ENCODE measurements at regions not wholly inside any gene's neighbourhood (a gene's known extent, or its start where the extent isn't known, plus 50 kb on each side); places are given as distances from the start of the nearest gene placed in this dataset.

DNA sequence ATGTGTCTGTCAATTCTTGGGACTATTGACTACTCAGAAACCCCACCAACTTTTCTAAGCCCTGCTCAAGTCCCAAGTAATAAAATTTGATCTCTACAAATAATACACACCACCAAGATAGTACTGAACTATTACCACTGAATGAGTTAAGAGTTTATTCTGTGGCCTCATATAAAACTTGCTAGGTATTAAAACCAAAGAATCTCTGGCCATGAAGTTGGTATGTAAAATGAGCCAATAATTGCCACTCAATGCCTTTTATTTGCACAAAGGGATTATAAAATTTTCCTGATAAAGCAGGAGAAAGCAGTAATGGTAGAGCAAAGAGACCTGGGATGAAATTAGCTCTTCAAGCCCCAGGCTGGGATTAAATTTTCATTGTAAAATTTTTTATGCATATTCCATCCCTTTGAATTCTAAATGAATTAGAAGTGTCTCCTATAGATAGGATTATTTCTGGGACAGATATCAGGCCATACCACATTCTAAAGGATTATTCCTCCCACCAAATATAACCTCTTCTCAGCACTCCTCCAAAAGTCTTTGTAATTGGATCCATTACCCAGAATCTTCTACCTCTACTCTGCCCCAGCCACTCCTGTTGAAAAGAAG, 450.5 kb upstream of the ACVR2A start:
- DNase-seq: no peak

DNA sequence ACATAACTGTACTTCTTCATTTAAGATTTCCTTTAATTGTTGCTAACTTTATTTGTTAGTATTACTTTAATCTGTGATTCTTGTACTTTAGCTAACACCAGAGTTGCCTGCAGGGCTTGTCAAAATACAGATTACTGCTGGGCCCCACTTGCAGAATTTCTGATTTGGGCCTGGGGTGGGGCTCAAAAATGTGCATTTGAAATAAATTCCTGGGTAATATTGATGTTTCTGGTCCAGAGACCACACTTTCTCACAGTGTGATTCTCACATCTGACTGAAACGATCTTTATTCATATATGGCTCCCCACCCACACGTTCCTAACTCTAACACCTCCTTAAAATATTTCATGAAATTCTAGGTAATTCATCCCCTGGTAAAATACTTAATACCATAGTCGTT, 452.6 kb upstream of the ACVR2A start:
- no peak for DNase-seq

DNA sequence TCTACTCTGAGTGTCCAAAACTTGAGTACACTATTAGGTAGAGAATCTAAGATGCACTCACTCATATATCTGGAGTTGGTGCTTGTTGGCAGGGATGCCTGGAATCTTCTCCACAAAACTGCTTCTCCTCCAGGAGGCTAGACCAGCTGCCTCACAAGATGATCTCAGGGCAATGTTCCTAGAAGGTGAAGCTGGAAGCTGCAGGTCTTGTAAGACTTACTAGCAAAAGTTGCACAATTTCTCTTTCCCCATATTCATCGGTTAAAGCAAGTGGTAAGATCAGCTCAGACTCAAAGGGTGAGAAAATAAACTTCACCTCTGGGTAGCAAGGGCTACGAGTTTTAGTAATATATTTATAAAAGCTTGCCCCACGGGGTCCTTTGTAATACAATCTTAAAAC, 454.4 kb upstream of the ACVR2A start:
- DNase-seq: no peak

DNA sequence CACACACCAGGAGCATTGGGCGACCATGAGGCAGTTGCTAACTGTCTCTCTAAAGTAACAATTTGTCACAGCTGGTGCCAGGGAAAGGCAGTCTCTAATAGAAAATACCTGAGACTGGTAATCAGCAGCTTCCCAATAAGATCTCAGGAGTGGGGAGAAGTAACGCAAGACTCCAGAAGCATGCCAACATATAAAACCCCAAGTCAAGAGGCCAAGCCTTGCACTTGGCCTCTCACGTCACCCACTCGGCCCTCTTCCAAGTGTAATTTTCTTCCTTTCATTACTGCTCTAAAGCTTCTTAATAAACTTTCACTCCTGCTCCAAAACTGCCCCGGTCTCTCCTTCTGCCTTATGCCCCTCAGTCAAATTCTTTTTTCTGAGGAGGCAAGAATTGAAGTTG, 455.6 kb upstream of the ACVR2A start:
- no peak for DNase-seq

DNA sequence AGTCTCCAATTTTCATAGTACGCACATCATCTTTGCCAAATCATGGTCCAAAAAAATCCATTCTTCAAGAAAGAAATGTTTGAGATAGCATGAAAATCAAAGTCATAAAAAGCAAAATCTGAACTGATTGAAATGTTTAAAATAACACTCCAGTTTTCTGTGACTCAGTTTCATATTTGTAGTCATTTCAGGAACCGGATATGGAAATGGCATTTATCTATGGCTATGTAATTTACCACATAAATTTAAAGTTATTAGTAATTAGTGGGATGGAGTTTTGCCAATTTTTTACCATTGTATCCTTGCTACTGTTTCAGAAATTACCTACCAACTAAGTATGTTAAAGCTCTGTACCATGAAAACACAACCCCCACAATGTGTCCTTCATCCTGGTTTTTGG, 456.6 kb upstream of the ACVR2A start:
- DNase-seq: peak in 1 of 5 experiments; percentile 23

DNA sequence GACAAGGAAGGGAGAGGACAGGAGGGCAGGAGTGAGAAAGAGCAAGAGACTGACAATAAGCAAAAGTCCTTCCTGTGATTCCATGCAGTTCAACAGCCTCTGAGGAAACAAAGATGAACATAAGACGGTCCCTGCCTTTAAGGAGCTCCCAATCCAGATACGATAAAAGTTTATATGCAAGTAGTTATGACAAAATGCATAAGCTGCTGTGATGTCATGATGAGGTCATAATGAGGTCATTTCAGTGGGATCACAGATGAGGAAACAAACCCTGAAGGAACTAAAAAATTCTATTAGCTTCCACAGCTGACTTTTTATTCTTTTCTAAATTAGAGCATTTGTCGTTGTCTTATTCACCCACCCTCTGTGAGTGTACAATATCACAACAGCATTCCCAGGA, 458.5 kb upstream of the ACVR2A start:
- DNase-seq: no peak

DNA sequence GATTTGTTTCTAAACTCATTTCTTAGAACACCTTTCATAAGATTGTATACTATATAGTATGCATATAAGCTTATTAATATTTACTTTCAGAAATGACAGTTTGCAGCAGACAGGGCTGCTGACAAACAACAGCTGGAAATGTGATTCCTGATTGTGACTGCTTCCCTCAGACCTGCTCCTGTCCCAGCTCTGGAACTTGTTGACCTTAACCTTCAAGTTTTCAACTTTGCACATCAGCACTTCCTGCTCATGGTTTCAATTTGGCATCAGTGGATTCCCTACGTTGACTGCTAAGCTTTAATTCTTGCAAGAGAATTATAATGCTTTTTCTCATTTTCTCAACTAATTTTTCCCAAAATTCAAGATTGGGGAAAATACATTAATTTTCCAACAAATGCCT, 459.2 kb upstream of the ACVR2A start:
- no peak for DNase-seq

DNA sequence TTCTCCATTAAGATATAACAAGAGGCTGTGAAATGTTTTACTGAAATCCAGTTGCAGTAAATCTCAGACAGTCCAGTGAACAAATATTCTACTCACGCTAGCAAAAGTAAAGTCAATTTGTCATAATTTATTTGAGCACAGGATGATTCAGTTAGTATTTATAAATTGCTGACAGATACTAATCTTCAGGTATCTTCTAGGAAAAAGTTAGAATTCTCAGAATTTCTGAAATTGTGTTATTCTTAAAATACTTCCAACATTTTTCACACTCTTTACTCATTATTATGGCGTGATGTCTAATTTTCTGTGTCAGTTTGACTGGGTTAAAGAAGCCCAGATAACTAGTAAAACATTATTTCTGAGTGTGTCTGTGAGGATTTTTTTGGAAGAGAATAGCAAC, 460.2 kb upstream of the ACVR2A start:
- DNase-seq: no peak

DNA sequence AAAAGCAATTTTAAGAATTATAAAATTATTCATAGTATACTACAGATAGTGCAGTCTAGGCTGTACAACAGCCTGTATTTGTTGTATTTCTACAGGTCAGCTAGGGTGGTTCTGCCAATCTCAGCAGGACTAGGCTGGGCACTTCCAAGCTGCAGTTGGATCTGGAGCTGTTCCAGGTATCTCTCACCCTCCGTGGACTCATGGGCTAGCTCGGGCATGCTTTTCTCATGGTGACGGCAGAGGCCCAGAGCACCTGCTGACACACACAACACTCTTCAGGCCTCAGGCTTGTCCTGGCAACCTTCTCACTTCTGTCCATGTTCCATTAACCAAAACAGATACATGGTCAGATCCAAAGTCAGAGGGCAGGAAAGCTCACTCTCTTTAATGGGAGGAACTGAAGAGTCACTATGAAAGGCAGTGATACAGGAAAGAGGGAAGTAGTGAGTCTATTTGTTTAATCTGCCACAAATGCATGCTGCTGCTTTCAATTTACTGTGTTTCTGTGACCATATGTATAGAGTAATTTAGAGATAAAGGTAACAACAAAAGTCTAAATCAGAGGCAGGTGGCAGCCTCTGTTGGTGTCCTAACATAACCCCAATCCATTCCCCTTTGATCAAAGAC, 462.4 kb upstream of the ACVR2A start:
- no peak for DNase-seq

DNA sequence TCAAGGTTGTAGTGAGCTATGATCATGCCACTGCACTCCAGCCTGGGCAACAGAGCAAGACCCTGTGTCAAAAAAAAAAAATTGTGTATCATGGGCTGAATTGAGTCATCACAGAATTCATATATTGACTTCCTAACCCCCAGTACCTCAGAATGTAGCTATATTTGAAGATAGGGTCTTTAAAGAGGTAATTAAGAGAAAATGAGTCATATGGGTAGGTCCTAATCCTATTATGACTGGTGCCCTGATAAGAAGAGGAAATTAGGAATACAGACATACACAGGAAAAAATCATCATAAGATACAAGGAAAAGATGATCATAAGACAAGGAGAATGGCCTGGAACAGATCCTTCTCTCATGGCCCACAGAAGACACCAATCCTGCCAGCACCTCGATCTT, 466.4 kb upstream of the ACVR2A start:
- DNase-seq: peak in 1 of 5 experiments; percentile 21

DNA sequence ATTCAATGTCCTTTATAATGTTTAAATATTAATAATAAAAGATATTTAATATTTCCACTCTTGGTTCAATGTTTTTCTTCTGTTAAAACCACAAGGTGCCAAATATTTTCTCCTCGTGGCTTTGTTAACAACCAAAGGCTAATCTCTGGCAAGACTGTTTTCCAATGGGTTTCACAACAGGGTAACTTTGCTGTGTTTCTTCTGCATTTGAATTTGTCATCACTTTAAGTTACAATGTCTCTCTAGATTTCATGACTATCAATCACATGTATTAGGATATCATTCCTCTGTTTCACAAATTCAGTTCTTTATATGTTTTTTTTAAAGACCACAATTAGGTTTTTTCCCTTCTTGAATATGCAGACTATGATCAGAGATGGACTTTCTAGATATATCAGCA, 469.8 kb upstream of the ACVR2A start:
- DNase-seq: no peak

DNA sequence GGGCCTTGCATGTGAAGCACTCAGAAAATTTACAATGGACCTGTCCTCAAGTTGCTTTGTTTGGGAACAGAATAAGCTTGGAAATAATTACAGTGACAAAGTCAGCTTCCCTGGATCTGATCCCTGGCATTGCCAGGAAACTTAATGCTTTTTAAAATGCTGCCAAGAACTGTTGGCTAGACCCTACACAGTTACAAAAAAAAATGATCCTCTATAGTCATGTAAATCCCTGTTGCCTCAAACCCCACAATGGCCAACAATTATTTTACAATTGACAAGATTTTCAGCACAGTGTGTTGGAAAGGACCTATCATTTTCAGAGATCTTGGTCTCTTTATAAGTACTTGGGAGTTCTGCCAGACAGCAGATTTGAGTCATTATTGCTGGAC, 470.4 kb upstream of the ACVR2A start:
- no peak for DNase-seq

DNA sequence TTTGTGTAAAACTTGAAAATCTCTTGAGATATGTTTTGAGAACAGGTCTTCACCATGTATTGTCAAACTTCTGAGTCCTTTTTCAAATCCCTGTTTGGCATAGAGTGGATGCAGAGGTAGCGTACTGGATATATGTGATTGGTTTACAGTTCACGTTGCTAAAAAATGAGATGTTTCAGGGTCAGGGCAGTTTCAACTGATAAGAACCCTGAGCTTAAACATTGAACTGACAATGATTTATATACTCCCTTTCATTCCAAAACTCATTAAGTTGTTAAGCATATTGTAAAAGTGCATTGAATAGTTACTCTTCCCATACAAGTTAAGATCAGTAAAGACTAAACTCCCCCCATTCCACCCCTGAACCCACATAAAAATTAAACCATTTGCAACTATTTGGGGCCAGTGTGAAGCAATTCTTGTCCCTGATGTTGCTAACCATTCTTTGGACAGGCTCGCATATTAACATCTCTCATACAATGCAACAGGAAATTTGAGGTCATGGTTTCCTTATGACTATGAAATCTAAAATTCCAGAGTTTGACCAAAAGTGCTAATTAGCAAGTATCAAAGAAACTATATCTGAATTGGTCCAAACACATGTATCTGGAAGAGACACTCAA, 470.9 kb upstream of the ACVR2A start:
- DNase-seq: no peak

DNA sequence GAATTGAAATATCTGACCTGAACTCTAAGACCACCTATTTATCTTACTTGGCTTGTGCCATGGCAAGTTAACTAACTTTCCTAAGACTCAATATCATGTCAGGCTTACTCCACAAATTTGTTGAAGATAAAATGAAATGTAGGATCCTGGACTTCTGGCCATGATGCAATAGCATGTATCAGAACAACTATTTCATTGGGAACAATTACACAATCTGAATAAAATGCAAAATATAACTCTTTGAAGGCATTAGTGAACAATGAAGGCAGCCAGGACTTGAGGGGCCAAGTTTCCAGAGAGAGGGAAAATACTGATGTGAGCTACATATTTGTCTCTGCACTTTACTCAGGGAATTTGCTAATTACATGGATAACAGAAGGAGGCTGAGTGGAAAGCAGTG, 476.5 kb upstream of the ACVR2A start:
- no peak for DNase-seq

DNA sequence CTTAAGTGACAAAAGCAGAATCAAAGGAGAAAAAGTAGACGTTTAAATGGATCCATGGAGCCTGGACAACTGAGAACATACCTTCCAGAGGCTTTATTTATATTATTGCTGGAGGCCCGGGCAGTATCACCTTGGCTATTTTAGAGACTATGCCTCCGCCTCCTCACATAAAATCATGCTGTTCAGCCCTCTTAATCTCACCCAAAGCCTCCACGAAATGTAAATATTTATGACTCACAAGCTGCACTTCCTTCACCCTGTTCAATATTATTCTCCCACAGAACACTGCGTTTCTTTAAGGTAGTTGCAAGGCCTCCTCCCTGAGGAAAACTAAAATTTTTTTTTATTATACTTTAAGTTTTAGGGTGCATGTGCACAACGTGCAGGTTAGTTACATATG, 478.6 kb upstream of the ACVR2A start:
- no peak for DNase-seq

DNA sequence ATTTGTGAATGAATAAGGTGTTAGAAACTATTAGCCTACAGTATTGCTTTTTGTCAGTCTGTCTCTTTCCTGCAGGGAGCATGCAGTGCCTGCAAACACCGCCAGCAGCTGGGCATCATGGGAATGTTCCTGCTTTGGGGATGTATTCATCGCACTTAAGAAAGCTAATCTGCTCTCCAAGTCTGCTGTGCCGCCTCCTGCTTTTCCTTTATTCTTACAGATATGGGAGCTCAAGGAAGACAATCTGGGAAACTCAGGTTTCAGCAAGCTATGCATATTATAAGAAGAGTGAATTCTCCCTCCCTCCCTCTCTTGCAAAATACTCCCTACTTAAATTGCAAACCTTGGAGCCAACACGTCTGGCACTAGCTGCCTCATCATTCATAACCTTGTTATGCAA, 479.2 kb upstream of the ACVR2A start:
- no peak for DNase-seq

DNA sequence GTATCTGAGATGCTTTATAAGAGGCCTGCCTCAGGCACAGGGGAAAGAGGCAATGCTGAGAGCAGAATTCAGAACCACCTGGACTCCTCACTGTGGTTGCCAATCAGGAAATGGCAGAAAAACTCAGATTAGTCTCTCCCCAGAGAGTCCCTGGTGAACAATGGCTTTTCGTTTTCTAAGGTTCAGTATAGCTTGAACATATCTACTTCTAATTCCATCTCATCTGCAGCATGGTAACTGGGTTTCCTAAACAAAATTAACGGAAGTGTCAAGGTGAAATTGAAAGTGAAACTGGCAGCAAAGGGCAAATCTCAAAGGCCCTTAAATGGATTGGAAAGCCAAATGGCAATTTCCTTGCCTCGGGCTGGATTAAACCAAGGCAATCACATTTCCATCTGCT, 480.2 kb upstream of the ACVR2A start:
- DNase-seq: peak in 1 of 5 experiments; percentile 75

DNA sequence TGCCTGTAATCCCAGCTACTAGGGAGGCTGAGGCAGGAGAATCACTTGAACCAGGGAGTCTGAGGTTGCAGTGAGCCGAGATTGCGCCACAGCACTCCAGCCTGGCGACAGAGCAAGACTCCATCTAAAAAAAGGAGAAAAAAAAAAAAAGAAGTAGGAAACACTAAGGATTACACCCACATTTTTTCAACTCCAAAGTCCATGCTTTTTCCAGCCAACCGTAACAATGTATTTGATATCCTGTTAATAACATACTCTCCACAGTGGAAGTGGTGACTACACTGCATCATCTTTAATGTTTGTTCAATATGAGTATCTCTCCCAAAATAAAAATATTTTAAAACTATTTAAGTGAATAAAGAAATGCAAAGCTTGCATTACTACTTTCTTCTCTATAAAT, 481.6 kb upstream of the ACVR2A start:
- DNase-seq: no peak

DNA sequence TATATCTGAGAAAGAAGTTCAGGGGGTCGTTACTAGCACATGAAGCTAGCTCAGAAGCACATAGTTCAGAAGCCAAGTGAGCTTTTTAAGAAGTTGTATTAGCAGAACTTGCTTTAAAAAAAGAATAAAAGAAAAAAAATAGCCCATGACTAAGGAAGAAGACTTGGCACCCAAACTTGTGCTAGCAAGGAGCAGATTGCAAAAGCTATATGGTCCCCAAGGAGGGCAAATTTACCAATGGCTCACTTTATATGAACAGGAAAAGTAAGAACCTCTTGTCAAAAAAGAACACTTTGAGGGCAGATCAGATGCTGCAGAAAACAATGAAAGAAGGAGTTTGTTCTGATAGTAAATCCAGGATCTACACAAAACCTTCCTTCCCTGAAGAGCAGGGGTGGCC, 486.5 kb upstream of the ACVR2A start:
- DNase-seq: no peak

DNA sequence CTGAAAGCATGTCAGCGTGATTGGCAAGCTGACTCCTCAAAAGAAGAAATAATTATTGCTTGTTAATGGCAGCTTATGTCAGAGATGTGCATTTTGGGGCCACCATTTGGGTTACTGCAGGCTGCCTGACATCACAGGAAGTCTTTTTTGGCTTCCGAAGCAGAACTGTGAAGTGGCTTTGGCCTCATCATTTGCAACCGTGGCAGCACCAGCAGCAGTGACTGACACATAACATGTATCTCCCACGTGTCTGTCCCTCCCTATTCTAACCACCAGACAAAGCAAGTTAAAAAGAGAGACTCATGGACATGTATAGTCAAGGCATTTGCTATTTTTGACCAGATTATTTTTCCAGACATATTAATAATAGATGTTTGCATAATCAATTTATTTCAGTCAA, 488.7 kb upstream of the ACVR2A start:
- DNase-seq: peak in 1 of 5 experiments; percentile 60

DNA sequence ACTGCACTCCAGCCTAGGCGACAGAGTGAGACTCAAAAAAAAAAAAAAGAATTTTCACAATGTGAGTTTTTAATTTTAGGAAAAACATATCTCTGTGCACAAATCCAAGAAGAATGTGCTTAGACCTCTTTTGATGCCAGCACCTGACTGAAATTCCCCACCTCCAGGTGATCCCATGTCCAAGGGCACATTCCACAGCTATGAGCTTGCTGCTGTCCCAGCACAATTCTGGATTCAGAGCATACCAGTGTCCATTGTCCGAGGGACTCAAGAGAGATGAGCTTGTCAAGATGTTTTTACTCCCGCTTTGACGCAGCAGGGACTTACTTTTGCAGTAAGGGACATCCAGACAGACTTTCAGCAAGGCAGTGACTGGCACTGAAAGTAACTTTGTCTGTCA, 489.1 kb upstream of the ACVR2A start:
- no peak for DNase-seq

DNA sequence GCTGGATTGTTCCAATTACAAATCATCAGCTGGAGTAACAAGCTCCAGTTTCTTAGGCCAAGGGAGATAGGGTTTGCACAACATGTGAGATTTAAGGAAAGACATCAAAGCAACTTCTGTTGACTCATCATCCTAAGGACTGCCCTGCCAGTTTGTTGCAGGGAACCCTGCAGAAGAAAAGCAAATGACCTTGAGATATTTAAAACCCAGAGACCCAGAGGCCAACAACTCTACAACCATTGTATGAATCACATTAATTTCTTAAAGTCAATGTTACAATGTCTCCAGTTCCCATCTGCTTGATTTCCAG, 491.8 kb upstream of the ACVR2A start:
- DNase-seq: no peak

DNA sequence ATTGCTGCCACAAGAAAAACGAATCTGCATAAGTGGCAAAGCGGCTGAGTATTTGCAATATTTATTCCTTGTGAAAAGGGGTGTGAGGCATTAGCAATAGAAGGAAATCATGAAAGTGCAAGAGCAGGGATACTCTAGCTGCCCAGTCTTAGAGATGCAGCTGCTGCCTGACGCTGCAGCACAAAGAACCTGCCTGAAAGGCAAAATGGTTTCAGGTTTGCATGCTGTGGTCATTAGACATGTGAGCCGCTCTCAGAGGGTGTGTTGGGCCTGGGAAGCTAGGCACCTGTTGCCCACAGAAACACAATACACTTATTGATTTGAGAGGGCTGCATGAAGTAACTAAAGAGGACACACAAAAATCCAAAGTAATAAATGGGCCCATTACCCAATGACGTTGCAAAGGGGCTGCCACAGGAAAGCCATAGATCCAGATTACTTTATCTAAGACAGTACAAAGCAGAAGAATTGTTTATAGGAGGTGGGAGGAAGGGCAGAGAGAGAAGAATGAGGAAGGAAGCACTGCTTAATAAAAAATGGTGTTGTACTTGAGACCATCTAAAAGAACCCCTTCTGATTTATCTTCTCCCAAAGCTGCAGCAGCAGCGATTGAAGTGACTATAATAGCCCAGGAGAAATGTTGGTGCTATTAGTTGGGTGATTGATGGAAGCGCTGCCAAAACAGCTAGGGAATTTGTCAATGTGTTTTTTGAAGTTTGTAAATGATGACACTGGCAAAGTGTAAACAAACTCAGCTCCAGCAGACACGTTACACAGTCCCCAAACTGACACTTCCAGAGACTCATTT, 492.4 kb upstream of the ACVR2A start:
- DNase-seq: no peak

DNA sequence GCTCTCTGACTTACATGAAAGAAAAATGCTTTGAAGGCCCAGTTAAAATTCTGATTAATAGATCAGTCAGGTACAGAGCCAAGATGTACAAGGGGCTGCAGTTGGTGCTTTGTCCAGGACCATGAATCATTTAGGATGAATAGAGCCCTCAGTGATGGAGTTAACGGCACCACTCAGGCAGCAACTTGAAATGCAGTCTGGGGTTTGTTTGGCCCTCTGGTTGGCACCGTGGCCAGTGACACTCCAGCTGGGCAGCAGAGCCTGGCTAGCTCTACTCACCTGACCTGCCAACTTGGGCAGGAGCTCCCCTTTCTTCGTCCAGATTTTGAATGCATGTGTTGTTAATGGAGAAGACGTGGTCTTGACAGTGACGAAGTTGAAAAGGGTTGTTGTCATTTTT, 493.0 kb upstream of the ACVR2A start:
- DNase-seq: no peak

Measured in T-helper 2 cell (primary cell).